Stomach (tissue), 4 donors: ENCODE measurements at regions not wholly inside any gene's neighbourhood (a gene's known extent, or its start where the extent isn't known, plus 50 kb on each side); places are given as distances from the start of the nearest gene placed in this dataset.

Source experiments
- POLR2A ChIP-seq, 4 donors: fragments of 450-650 bp; IDR thresholded peaks; one replicate each; pipeline ENCODE4 v1.6.1; 2016; ENCODE audit warnings: antibody characterized with exemption in 4 of 4, control low read depth in 2 of 4, mild to moderate bottlenecking in 1 of 4, moderate library complexity in 1 of 4
- POLR2AphosphoS5 ChIP-seq, 3 donors: sonication (generic); formaldehyde crosslinking; IDR thresholded peaks; one replicate each; pipeline ENCODE4 v1.6.1; 2016; ENCODE audit warnings: antibody characterized with exemption in 3 of 3
- TF ChIP-seq, protein P1 (sequence below), 7 experiments: fragments of 450-650 bp in 4 of 7; fragments of 200-600 bp in 3 of 7; sonication (generic) in 3 of 7; IDR thresholded peaks; one replicate each; pipeline ENCODE4 v1.5.1; 2016 to 2019; ENCODE audit warnings: antibody characterized with exemption in 7 of 7, control low read depth in 2 of 7, mild to moderate bottlenecking in 1 of 7

DNA sequence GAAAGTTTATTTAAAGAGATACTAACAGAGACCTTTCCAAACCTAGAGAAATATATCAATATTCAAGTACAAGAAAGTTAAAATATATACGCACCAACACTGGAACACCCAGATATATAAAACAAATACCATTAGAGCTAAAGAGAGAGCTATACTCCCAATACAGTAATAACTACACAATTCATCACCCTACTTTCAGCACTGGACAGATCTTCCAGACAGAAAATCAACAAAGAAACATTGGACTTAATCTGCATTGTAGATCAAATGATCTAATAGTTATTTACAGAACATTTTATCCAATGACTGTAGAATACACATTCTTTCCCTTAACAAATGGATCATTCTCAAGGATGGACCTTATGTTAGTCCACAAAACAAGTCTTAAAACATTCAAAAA is 311.9 kb downstream of the METTL15 start:
- TF ChIP-seq POLR2A (IDR thresholded peaks at IDR 0.05) = no peak
- TF ChIP-seq, protein P1, sequence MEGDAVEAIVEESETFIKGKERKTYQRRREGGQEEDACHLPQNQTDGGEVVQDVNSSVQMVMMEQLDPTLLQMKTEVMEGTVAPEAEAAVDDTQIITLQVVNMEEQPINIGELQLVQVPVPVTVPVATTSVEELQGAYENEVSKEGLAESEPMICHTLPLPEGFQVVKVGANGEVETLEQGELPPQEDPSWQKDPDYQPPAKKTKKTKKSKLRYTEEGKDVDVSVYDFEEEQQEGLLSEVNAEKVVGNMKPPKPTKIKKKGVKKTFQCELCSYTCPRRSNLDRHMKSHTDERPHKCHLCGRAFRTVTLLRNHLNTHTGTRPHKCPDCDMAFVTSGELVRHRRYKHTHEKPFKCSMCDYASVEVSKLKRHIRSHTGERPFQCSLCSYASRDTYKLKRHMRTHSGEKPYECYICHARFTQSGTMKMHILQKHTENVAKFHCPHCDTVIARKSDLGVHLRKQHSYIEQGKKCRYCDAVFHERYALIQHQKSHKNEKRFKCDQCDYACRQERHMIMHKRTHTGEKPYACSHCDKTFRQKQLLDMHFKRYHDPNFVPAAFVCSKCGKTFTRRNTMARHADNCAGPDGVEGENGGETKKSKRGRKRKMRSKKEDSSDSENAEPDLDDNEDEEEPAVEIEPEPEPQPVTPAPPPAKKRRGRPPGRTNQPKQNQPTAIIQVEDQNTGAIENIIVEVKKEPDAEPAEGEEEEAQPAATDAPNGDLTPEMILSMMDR (IDR thresholded peaks at IDR 0.05) = no peak
- no peak for TF ChIP-seq POLR2AphosphoS5 (IDR thresholded peaks at IDR 0.05)
